MM.1S (cell line): ENCODE measurements at regions not wholly inside any gene's neighbourhood (a gene's known extent, or its start where the extent isn't known, plus 50 kb on each side); places are given as distances from the start of the nearest gene placed in this dataset.

Experiments used
- DNase-seq: peaks from one replicate; pipeline ENCODE4 v3.0.0-alpha.2; 2015
- H2AFZ ChIP-seq: fragments of 300-600 bp; sonication (generic); 2 replicates; pipeline ENCODE4 v1.6.0; 2016; ENCODE audit warnings: antibody characterized with exemption, low read length
- H3F3A ChIP-seq: fragments of 300-600 bp; sonication (generic); 2 replicates; pipeline ENCODE4 v1.6.1; 2016; ENCODE audit warnings: mild to moderate bottlenecking, antibody characterized with exemption, low read length, moderate library complexity, mixed read lengths; ENCODE audit not compliant: insufficient read depth
- H3K27ac ChIP-seq: fragments of 300-600 bp; sonication (generic); 2 replicates; pipeline ENCODE4 v1.5.1; 2016; ENCODE audit warnings: mild to moderate bottlenecking, low read length
- H3K27me3 ChIP-seq: fragments of 300-600 bp; sonication (generic); replicated peaks from 2 replicates; pipeline ENCODE4 v1.6.0; 2016; ENCODE audit warnings: low read length; ENCODE audit not compliant: insufficient read depth
- H3K36me3 ChIP-seq: fragments of 300-600 bp; sonication (generic); replicated peaks from 2 replicates; pipeline ENCODE4 v1.6.1; 2016; ENCODE audit warnings: mild to moderate bottlenecking, low read length, mixed read lengths; ENCODE audit not compliant: insufficient read depth
- H3K4me1 ChIP-seq: fragments of 300-600 bp; sonication (generic); 2 replicates; pipeline ENCODE4 v1.6.1; 2016; ENCODE audit warnings: low read length, mixed read lengths
- H3K4me2 ChIP-seq: fragments of 300-600 bp; sonication (generic); 2 replicates; pipeline ENCODE4 v1.6.0; 2016; ENCODE audit warnings: low read depth, low read length
- H3K4me3 ChIP-seq: fragments of 300-600 bp; sonication (generic); 2 replicates; pipeline ENCODE4 v1.5.1; 2016; ENCODE audit warnings: low read length, mixed read lengths
- H3K79me2 ChIP-seq: fragments of 300-600 bp; sonication (generic); 2 replicates; pipeline ENCODE4 v1.6.1; 2016; ENCODE audit warnings: mixed run types, low read length, mixed read lengths
- H3K9ac ChIP-seq: fragments of 300-600 bp; sonication (generic); 2 replicates; pipeline ENCODE4 v1.6.1; 2016; ENCODE audit warnings: low read length, mixed read lengths
- H3K9me2 ChIP-seq: fragments of 300-600 bp; sonication (generic); replicated peaks from 2 replicates; pipeline ENCODE4 v1.6.1; 2016; ENCODE audit warnings: mild to moderate bottlenecking, low read length, mixed read lengths; ENCODE audit not compliant: insufficient read depth
- H3K9me3 ChIP-seq: fragments of 300-600 bp; sonication (generic); replicated peaks from 2 replicates; pipeline ENCODE4 v1.6.1; 2016; ENCODE audit warnings: mild to moderate bottlenecking, low read length, mixed read lengths; ENCODE audit not compliant: insufficient read depth
- H4K20me1 ChIP-seq: fragments of 300-600 bp; sonication (generic); 2 replicates; pipeline ENCODE4 v1.6.1; 2016; ENCODE audit warnings: mild to moderate bottlenecking, low read length, moderate library complexity, mixed read lengths; ENCODE audit not compliant: insufficient read depth
- CTCF ChIP-seq: fragments of 300-600 bp; sonication (generic); IDR thresholded peaks from 2 replicates; pipeline ENCODE4 v1.5.1; 2016; ENCODE audit warnings: antibody characterized with exemption, low read length, mixed read lengths
- EZH2 ChIP-seq: fragments of 300-600 bp; sonication (generic); optimal IDR thresholded peaks from 2 replicates; pipeline ENCODE3; 2017; ENCODE audit warnings: low read depth, mild to moderate bottlenecking, antibody characterized with exemption, low read length, mixed read lengths
- EZH2phosphoT487 ChIP-seq: fragments of 300-600 bp; sonication (generic); IDR thresholded peaks from 2 replicates; pipeline ENCODE4 v1.6.1; 2018; ENCODE audit warnings: antibody characterized with exemption, low read length

GRCh38 chr14:65301862-65302539 lies 110.5 kb upstream of the FUT8 start:
- Histone ChIP-seq H4K20me1 (no peaks in the 10 kb centered on the region), H2AFZ (no peak overlapping the region), H3K9ac (no peak overlapping the region), H3K36me3 (no peaks in the 10 kb centered on the region), H3K9me2 (no peaks in the 10 kb centered on the region), H3K79me2 (no peaks in the 10 kb centered on the region), H3K9me3 (no peaks in the 10 kb centered on the region), H3K27me3 (no peaks in the 10 kb centered on the region), H3K4me3 (no peak overlapping the region), H3K4me2 (no peak overlapping the region), H3K27ac (no peak overlapping the region), H3F3A (no peaks in the 10 kb centered on the region), H3K4me1 (peaks cover 5% of the 10 kb centered on the region; the same call in 1 of the 2 replicates)
- no peak for DNase-seq
- TF ChIP-seq EZH2: no peak
- no peak for TF ChIP-seq EZH2phosphoT487
- no peak for TF ChIP-seq CTCF

GRCh38 chr14:65302571-65303189 lies 109.8 kb upstream of the FUT8 start:
- Histone ChIP-seq H3K4me1 (peaks cover 5% of the 10 kb centered on the region; the same call in 1 of the 2 replicates), H3K9ac (no peak overlapping the region), H3K27me3 (no peaks in the 10 kb centered on the region), H3K4me2 (no peak overlapping the region), H4K20me1 (no peaks in the 10 kb centered on the region), H3K4me3 (no peak overlapping the region), H3K9me3 (no peaks in the 10 kb centered on the region), H3K27ac (no peak overlapping the region), H3K36me3 (no peaks in the 10 kb centered on the region), H3K79me2 (no peaks in the 10 kb centered on the region), H3K9me2 (no peaks in the 10 kb centered on the region), H2AFZ (no peak overlapping the region), H3F3A (no peaks in the 10 kb centered on the region)
- TF ChIP-seq EZH2 (no peak), EZH2phosphoT487 (no peak), CTCF (no peak)
- no peak for DNase-seq

- H3K79me2 ChIP-seq: no peaks in the 10 kb centered on the region
- H3K4me3 ChIP-seq: no peak overlapping the region
- no peak overlapping the region for H3K4me2 ChIP-seq
- no peak overlapping the region for H3K9ac ChIP-seq
- H3K9me2 ChIP-seq: no peaks in the 10 kb centered on the region
- no peak overlapping the region for H3K27ac ChIP-seq
- no peak for TF ChIP-seq EZH2phosphoT487
- no peak for TF ChIP-seq CTCF
- no peak for TF ChIP-seq EZH2
- H3K27me3 ChIP-seq: no peaks in the 10 kb centered on the region
- no peak for DNase-seq
- H3K4me1 ChIP-seq: peaks cover 4% of the 10 kb centered on the region
- 0 out of 2 replicates have a peak, but pooled peaks cover under 1% of the 10 kb centered on the region for H3F3A ChIP-seq
- H3K36me3 ChIP-seq: no peaks in the 10 kb centered on the region
- no peaks in the 10 kb centered on the region for H3K9me3 ChIP-seq
- H2AFZ ChIP-seq: no peak overlapping the region
- no peaks in the 10 kb centered on the region for H4K20me1 ChIP-seq
These were observed 109.2 kb upstream of the FUT8 start for GRCh38 chr14:65303190-65303898.
